ENCODE measurements at regions not wholly inside any gene's neighbourhood (a gene's known extent, or its start where the extent isn't known, plus 50 kb on each side); places are given as distances from the start of the nearest gene placed in this dataset.

GRCh38 chr4:117326091-117326490, 240.7 kb upstream of the TRAM1L1 start:
- H3K4me2 ChIP-seq (ENCODE audit: insufficient read depth, low read length) = no peak overlapping the region
- H4K20me1 ChIP-seq (replicated peaks; ENCODE audit: control insufficient read depth, extremely low read depth, insufficient read depth, low read length) = no peaks in the 10 kb centered on the region
- dilution Hi-C loops (cut with MboI; ENCODE audit: extremely low pct_ligation_motif_present, low sequenced_read_pairs) = no loop called here
- H3K36me3 ChIP-seq (ENCODE audit: control insufficient read depth in 2 of 2, extremely low read depth in 1 of 2, insufficient read depth in 2 of 2, low read length in 2 of 2) = no peaks in the 10 kb centered on the region
- no peak for TF ChIP-seq FOS (IDR thresholded peaks at IDR 0.05; ENCODE audit: borderline replicate concordance, insufficient read depth, low read length)
- TF ChIP-seq GATA2 (IDR thresholded peaks at IDR 0.05; ENCODE audit: insufficient read depth, insufficient read length, low read depth, low read length) = no peak
- TF ChIP-seq MYC (IDR thresholded peaks at IDR 0.05; ENCODE audit: low read depth, low read length) = no peak
- no peak for TF ChIP-seq MAX (IDR thresholded peaks at IDR 0.05; ENCODE audit: insufficient read depth, insufficient read length)
- TF ChIP-seq EZH2 (IDR thresholded peaks at IDR 0.05; ENCODE audit: borderline replicate concordance, low read depth, low read length, severe bottlenecking) = no peak
- no peak for TF ChIP-seq CTCF (IDR thresholded peaks at IDR 0.05; ENCODE audit: extremely low read depth in 1 of 2, insufficient read depth in 1 of 2, low read depth in 1 of 2, low read length in 2 of 2)
- no peak for TF ChIP-seq POLR2A (IDR thresholded peaks at IDR 0.05; ENCODE audit: low read depth, low read length)
- no peak for TF ChIP-seq POLR2AphosphoS5 (IDR thresholded peaks at IDR 0.05; ENCODE audit: insufficient read depth, low read depth, low read length)
- no peak for TF ChIP-seq JUN (IDR thresholded peaks at IDR 0.05; ENCODE audit: borderline replicate concordance, insufficient read depth, insufficient read length, low read depth)
- H2AFZ ChIP-seq (ENCODE audit: low read depth, low read length) = no peak overlapping the region
- BruUV-seq (replicated peaks) = no TSS peak
- CTCF ChIA-PET = no interaction called here
- no peaks in the 10 kb centered on the region for H3K9me3 ChIP-seq (replicated peaks; ENCODE audit: control insufficient read depth, insufficient read depth, low read length)
- no peak overlapping the region for H3K4me3 ChIP-seq (replicated peaks in 1 of 3; ENCODE audit: insufficient read depth in 1 of 3, low read depth in 1 of 3, low read length in 3 of 3)
- no peaks in the 10 kb centered on the region for H3K4me1 ChIP-seq (ENCODE audit: control insufficient read depth, extremely low read depth, insufficient read depth, low read length)
- DNase-seq (ENCODE audit: low read depth, low spot score) (no peak), FAIRE-seq (no peak)
- POLR2A ChIA-PET = no interaction called here
- H3K79me2 ChIP-seq (ENCODE audit: control insufficient read depth, insufficient read depth, low read length) = no peaks in the 10 kb centered on the region
- H3K9ac ChIP-seq (replicated peaks; ENCODE audit: extremely low read depth, insufficient read depth, low read length) = no peak overlapping the region
- H3K9me1 ChIP-seq (replicated peaks; ENCODE audit: control insufficient read depth, extremely low read depth, insufficient read depth, low read length) = no peaks in the 10 kb centered on the region
- no peaks in the 10 kb centered on the region for H3K27me3 ChIP-seq (ENCODE audit: control insufficient read depth in 2 of 2, insufficient read depth in 2 of 2, low read length in 2 of 2)
- intact Hi-C loops (cut with micrococcal nuclease) = no loop called here
- H3K27ac ChIP-seq (ENCODE audit: insufficient read depth, low read depth, low read length) = no peak overlapping the region
